Smooth muscle cell (in vitro differentiated cells): ENCODE measurements at regions not wholly inside any gene's neighbourhood (a gene's known extent, or its start where the extent isn't known, plus 50 kb on each side); places are given as distances from the start of the nearest gene placed in this dataset.
"Not testable (repeated sequence)": the region's sequence is repeated elsewhere in the genome, so short reads cannot be mapped to it uniquely, and the experiment has no call there.

Source experiments
- DNase-seq: peaks from one replicate; lab custom pipeline; 2025; ENCODE audit not compliant: unreplicated experiment; lab: John Stamatoyannopoulos, UW
- H2AFZ ChIP-seq: fragments of 200-600 bp; sonication (generic); 2 replicates; pipeline ENCODE4 v1.6.0; 2016; ENCODE audit warnings: antibody characterized with exemption, low read depth, mild to moderate bottlenecking
- H3F3A ChIP-seq: fragments of 200-600 bp; sonication (generic); 2 replicates; pipeline ENCODE4 v1.6.0; 2017; ENCODE audit warnings: antibody characterized with exemption, low read depth
- H3K27ac ChIP-seq: fragments of 200-600 bp; sonication (generic); 2 replicates; pipeline ENCODE4 v1.5.1; 2016; ENCODE audit warnings: low read depth, mild to moderate bottlenecking
- H3K27me3 ChIP-seq: fragments of 200-600 bp; sonication (generic); 2 replicates; pipeline ENCODE4 v1.6.1; 2016; ENCODE audit warnings: low read depth, mild to moderate bottlenecking
- H3K36me3 ChIP-seq: fragments of 200-600 bp; sonication (generic); 2 replicates; pipeline ENCODE4 v1.5.1; 2016; ENCODE audit warnings: low read depth
- H3K4me1 ChIP-seq: fragments of 200-600 bp; sonication (generic); 2 replicates; pipeline ENCODE4 v1.5.1; 2016; ENCODE audit warnings: low read depth
- H3K4me2 ChIP-seq: fragments of 200-600 bp; sonication (generic); 2 replicates; pipeline ENCODE4 v1.6.0; 2016; ENCODE audit warnings: mild to moderate bottlenecking
- H3K4me3 ChIP-seq: fragments of 200-600 bp; sonication (generic); 2 replicates; pipeline ENCODE4 v1.5.1; 2016; ENCODE audit warnings: mild to moderate bottlenecking
- H3K79me2 ChIP-seq: fragments of 200-600 bp; sonication (generic); 2 replicates; pipeline ENCODE4 v1.6.0; 2016; ENCODE audit warnings: low read depth, mild to moderate bottlenecking
- H3K9ac ChIP-seq: fragments of 200-600 bp; sonication (generic); 2 replicates; pipeline ENCODE4 v1.6.0; 2016; ENCODE audit warnings: low read depth
- H3K9me3 ChIP-seq: fragments of 200-600 bp; sonication (generic); replicated peaks from 2 replicates; pipeline ENCODE4 v1.5.1; 2016; ENCODE audit warnings: low read depth
- H4K20me1 ChIP-seq: fragments of 200-600 bp; sonication (generic); 2 replicates; pipeline ENCODE4 v1.6.0; 2016; ENCODE audit warnings: low read depth
- WGBS: methylation state at CpG from one replicate; pipeline ENCODE4 v1.1.7; 2016; ENCODE audit warnings: low lambda C conversion rate; 5-methylcytosine and 5-hydroxymethylcytosine counted together
- TF ChIP-seq, protein P1 (sequence below): fragments of 200-600 bp; sonication (generic); IDR thresholded peaks from 2 replicates; pipeline ENCODE4 v1.5.1; 2017; ENCODE audit warnings: borderline replicate concordance, mild to moderate bottlenecking, antibody characterized with exemption; ENCODE audit not compliant: insufficient read depth, poor library complexity, severe bottlenecking

DNA sequence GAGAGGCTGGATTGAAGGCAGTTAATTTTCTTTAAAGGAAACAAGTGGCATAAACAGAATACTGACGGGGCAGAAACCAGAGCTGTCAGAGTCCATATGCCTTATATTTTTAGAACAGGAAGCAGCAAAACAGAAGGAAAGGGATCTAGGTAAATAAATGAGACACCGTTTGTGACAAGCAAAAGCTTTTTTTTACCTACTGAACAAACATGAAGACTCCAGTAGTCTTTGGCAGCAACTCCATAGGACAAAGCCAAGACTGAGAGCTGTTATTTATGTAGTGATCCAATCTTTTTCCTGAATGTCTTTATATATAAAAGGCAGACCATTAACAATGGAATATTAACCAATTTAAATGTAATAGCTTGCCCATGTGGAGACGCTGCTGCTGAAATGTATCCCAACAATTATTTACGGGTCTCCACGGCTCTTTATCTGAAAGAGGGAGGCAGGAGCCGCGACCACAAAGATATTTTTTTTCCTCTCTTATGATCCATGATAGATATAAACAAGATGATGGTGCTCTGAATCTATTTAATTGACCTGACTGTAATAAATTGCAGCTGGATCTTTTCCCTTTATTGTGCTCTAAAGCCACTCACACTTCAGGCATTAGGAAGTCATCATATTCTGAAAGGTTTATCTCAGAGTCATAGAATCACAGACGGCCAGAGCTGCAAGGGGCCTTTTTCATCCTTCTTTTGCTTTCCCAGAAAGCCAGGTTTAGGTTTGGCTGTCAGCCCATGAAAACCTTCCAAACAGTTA is 687.8 kb downstream of the EFNB2 start:
- H3K9ac ChIP-seq: no peak overlapping the region
- no peak overlapping the region for H2AFZ ChIP-seq
- no peaks in the 10 kb centered on the region for H4K20me1 ChIP-seq
- no peaks in the 10 kb centered on the region for H3K27me3 ChIP-seq
- H3F3A ChIP-seq: no peaks in the 10 kb centered on the region
- no peak overlapping the region for H3K4me3 ChIP-seq
- no peak for DNase-seq
- no peak overlapping the region for H3K27ac ChIP-seq
- H3K4me1 ChIP-seq: no peaks in the 10 kb centered on the region
- TF ChIP-seq, protein P1, sequence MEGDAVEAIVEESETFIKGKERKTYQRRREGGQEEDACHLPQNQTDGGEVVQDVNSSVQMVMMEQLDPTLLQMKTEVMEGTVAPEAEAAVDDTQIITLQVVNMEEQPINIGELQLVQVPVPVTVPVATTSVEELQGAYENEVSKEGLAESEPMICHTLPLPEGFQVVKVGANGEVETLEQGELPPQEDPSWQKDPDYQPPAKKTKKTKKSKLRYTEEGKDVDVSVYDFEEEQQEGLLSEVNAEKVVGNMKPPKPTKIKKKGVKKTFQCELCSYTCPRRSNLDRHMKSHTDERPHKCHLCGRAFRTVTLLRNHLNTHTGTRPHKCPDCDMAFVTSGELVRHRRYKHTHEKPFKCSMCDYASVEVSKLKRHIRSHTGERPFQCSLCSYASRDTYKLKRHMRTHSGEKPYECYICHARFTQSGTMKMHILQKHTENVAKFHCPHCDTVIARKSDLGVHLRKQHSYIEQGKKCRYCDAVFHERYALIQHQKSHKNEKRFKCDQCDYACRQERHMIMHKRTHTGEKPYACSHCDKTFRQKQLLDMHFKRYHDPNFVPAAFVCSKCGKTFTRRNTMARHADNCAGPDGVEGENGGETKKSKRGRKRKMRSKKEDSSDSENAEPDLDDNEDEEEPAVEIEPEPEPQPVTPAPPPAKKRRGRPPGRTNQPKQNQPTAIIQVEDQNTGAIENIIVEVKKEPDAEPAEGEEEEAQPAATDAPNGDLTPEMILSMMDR: no peak
- 59% methylated on average over 8 of the region's 8 CpGs for whole genome bisulfite sequencing
- H3K36me3 ChIP-seq: no peaks in the 10 kb centered on the region
- H3K4me2 ChIP-seq: no peak overlapping the region
- H3K79me2 ChIP-seq: no peaks in the 10 kb centered on the region
- no peaks in the 10 kb centered on the region for H3K9me3 ChIP-seq

DNA sequence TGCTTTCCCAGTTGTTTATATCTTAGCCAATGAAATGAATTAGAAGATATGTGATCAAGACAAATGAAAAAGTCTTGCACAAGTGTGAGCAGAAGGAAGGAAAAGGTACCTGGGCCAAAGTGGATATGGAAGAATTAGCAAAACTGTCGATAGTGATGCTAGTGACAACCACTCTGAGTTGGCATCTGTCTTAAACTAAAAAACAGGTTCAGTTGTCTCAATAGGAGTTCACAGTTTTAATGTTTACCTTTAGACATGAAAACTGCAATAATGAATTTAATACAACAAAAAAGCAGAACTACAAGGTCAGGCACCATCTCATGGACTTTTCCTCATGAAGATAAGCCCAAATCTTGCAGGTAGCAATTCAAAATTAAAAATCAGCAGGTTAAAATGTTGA is 688.5 kb downstream of the EFNB2 start:
- Histone ChIP-seq H3K27ac (no peak overlapping the region), H3K4me1 (no peaks in the 10 kb centered on the region), H4K20me1 (no peaks in the 10 kb centered on the region), H3K9ac (no peak overlapping the region), H3K79me2 (no peaks in the 10 kb centered on the region), H3K4me2 (no peak overlapping the region), H2AFZ (no peak overlapping the region), H3K4me3 (no peak overlapping the region), H3F3A (no peaks in the 10 kb centered on the region), H3K9me3 (no peaks in the 10 kb centered on the region), H3K27me3 (no peaks in the 10 kb centered on the region), H3K36me3 (no peaks in the 10 kb centered on the region)
- TF ChIP-seq, protein P1: no peak
- WGBS: 97% methylated on average over 1 of the region's 1 CpG
- DNase-seq: no peak

DNA sequence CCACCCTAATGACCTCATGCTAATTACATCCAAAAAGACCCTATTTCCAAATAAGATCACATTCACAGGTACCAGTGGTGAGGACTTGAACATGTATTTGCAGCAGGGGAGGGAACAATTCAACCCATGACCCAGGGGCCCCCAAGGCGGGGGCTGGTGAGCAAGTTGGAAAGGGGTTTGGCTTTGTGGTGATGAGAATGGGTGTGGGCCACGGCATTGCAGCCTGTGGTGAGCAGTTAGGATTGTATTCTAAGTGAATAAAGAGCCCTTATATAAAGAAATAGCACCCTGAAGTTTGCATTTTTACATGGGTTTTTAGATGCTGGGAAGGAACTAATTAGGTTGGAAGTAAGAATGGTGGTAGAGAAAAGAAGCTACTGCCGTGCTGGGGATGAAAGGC is 694.2 kb downstream of the EFNB2 start:
- Histone ChIP-seq H3K9ac (no peak overlapping the region), H3F3A (no peaks in the 10 kb centered on the region), H3K79me2 (no peaks in the 10 kb centered on the region), H3K4me3 (no peak overlapping the region), H3K36me3 (no peaks in the 10 kb centered on the region), H2AFZ (no peak overlapping the region), H3K27me3 (no peaks in the 10 kb centered on the region), H3K4me1 (no peaks in the 10 kb centered on the region), H3K4me2 (no peak overlapping the region), H3K9me3 (no peaks in the 10 kb centered on the region), H3K27ac (no peak overlapping the region), H4K20me1 (no peaks in the 10 kb centered on the region)
- no peak for DNase-seq
- 84% methylated on average over 3 of the region's 3 CpGs for WGBS
- TF ChIP-seq, protein P1: no peak

DNA sequence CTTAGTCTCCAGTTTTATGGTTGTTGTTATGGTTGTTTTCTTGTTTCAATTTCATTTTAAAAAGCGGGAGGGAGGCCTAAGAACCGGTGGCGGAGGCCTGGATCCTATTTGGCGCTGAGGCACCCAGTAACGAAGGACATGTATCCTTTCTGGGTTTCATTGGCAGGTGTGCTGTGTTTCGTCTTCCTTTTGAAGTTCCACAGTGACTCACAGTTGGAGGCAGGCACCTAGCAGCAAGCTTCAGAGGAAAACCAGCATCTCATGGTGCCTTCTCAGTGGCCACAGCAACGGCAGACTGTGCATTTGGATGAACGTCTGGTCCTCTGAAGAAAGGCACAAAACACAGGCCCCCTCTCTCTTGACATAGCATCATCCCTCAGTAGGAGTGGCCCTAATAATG is 697.2 kb downstream of the EFNB2 start:
- WGBS: 81% methylated on average over 8 of the region's 8 CpGs
- Histone ChIP-seq H3K27me3 (no peaks in the 10 kb centered on the region), H3F3A (no peaks in the 10 kb centered on the region), H3K4me2 (no peak overlapping the region), H3K9ac (no peak overlapping the region), H4K20me1 (no peaks in the 10 kb centered on the region), H3K4me3 (no peak overlapping the region), H3K79me2 (no peaks in the 10 kb centered on the region), H3K36me3 (no peaks in the 10 kb centered on the region), H2AFZ (no peak overlapping the region), H3K27ac (no peak overlapping the region), H3K9me3 (no peaks in the 10 kb centered on the region), H3K4me1 (no peaks in the 10 kb centered on the region)
- DNase-seq: no peak
- TF ChIP-seq, protein P1: no peak

DNA sequence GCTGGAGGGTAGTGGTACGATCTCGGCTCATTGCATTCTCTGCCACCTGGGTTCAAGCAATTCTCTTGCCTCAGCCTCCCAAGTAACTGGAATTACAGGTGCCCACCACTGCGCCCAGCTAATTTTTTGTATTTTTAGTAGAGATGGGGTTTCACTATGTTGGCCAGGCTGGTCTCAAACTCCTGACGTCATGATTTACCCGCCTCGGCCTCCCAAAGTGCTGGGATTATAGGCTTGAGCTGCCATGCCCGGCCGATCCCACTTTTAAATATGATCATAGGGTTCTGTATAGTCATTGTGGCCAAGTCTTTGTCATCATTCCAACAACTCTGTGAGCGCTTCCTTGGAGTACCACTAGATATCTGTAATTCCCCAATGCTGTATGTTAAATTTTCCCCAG is 698.2 kb downstream of the EFNB2 start:
- H3K36me3 ChIP-seq, H3K4me2 ChIP-seq, H3K79me2 ChIP-seq, H3K9ac ChIP-seq, DNase-seq, H3F3A ChIP-seq, H3K4me1 ChIP-seq, H3K9me3 ChIP-seq, H3K27ac ChIP-seq, H2AFZ ChIP-seq, H3K27me3 ChIP-seq, H4K20me1 ChIP-seq, H3K4me3 ChIP-seq: not testable (repeated sequence)
- 90% methylated on average over 9 of the region's 9 CpGs for WGBS
